Thoracic aorta (tissue), 2 donors: ENCODE measurements at regions not wholly inside any gene's neighbourhood (a gene's known extent, or its start where the extent isn't known, plus 50 kb on each side); places are given as distances from the start of the nearest gene placed in this dataset.

ENCODE experiments used
- ATAC-seq: fragments of 150-250 bp; one replicate; pipeline ENCODE4 v1.8.0; 2017; ENCODE audit warnings: low read depth; ENCODE audit not compliant: insufficient number of reproducible peaks, low FRiP score
- DNase-seq: peaks from one replicate; pipeline ENCODE4 v3.0.0-alpha.2; 2020; ENCODE audit warnings: low spot score
- H3K27ac ChIP-seq, 2 donors: fragments of 200-600 bp; sonication (generic); 1 replicate in 1 of 2; 2 replicates in 1 of 2; pipeline ENCODE4 v1.5.1; 2016; ENCODE audit warnings: mild to moderate bottlenecking in 2 of 2, moderate library complexity in 2 of 2
- H3K27me3 ChIP-seq: fragments of 200-600 bp; sonication (generic); replicated peaks from 2 replicates; pipeline ENCODE4 v1.6.0; 2016; ENCODE audit warnings: mild to moderate bottlenecking; ENCODE audit not compliant: insufficient read depth
- H3K36me3 ChIP-seq: fragments of 200-600 bp; sonication (generic); one replicate; pipeline ENCODE4 v1.5.1; 2016
- H3K4me1 ChIP-seq, 2 donors: fragments of 200-600 bp; sonication (generic); 1 replicate in 1 of 2; 2 replicates in 1 of 2; pipeline versions ENCODE4 v1.5.1 to v1.6.0; 2016; ENCODE audit warnings: low read depth in 2 of 2, mild to moderate bottlenecking in 1 of 2; ENCODE audit not compliant: control insufficient read depth in 1 of 2
- H3K4me3 ChIP-seq: fragments of 200-600 bp; sonication (generic); 2 replicates; pipeline ENCODE4 v1.5.1; 2016; ENCODE audit warnings: mild to moderate bottlenecking
- H3K9me3 ChIP-seq: fragments of 200-600 bp; sonication (generic); 2 replicates; pipeline ENCODE4 v1.5.1; 2016
- TF ChIP-seq, protein P1 (sequence below): fragments of 200-600 bp; sonication (generic); IDR thresholded peaks from one replicate; pipeline ENCODE4 v1.5.1; 2019; ENCODE audit warnings: antibody characterized with exemption

DNA sequence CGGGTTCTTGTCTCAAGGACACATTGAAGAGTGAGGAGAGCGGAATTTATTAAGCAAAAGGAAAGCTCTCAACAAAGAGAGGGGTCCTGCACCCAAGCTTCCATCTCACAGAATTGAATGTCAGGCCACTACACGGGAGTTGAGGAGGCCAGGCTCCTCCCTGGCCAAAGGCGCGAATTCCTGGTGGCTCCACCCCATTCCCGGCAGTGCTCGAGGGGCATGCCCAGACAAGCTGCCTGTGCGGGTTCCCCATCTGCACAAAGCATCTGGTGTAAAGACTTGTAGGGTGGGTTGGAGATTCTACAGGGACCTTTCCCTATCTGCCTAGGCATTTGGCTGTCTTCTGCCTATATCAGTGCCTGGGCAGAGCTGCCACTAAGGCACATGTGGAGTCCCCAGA is 648.5 kb upstream of the PKN2 start:
- Histone ChIP-seq H3K4me3 (no peak overlapping the region), H3K9me3 (peaks cover 9% of the 10 kb centered on the region), H3K27me3 (no peaks in the 10 kb centered on the region), H3K27ac (no peak overlapping the region), H3K36me3 (no peaks in the 10 kb centered on the region), H3K4me1 (no peaks in the 10 kb centered on the region)
- TF ChIP-seq, protein P1, sequence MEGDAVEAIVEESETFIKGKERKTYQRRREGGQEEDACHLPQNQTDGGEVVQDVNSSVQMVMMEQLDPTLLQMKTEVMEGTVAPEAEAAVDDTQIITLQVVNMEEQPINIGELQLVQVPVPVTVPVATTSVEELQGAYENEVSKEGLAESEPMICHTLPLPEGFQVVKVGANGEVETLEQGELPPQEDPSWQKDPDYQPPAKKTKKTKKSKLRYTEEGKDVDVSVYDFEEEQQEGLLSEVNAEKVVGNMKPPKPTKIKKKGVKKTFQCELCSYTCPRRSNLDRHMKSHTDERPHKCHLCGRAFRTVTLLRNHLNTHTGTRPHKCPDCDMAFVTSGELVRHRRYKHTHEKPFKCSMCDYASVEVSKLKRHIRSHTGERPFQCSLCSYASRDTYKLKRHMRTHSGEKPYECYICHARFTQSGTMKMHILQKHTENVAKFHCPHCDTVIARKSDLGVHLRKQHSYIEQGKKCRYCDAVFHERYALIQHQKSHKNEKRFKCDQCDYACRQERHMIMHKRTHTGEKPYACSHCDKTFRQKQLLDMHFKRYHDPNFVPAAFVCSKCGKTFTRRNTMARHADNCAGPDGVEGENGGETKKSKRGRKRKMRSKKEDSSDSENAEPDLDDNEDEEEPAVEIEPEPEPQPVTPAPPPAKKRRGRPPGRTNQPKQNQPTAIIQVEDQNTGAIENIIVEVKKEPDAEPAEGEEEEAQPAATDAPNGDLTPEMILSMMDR = no peak
- ATAC-seq (no peak), DNase-seq (no peak)

DNA sequence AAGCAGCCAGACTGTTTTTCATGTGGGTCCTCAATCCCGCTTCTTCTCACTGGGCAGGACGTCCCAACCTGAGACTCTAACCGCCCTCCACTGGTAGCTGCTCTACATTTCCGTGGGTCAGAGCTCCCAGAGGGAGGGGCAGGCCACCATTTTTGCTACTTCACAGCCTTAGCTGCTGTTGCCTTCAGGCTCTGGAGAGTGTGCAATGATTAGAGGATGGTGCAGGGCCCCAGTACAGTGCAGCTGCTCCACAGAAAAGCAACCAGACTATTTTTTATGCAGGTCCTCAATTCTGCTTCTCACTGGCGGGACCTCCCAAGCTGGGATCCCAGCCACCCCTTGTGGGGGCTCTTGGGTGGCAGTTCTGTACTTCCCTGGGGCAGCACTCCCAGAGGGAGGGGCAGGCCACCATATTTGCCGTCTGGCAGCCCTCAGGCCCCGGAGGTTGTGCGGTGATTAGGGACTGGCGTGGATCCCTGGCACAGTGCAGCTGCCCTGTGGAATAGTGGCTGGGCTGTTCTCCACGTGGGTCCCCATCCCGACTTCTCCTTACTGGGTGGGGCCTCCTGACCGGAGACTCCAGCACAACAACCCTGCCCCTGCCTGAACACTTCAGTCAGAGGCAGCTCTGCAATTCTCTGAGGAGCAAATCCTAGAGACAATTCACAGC is 647.6 kb upstream of the PKN2 start:
- DNase-seq = no peak
- no peaks in the 10 kb centered on the region for H3K4me1 ChIP-seq
- H3K9me3 ChIP-seq = peaks cover 9% of the 10 kb centered on the region
- TF ChIP-seq, protein P1 = no peak
- no peaks in the 10 kb centered on the region for H3K27me3 ChIP-seq
- no peak overlapping the region for H3K27ac ChIP-seq
- no peaks in the 10 kb centered on the region for H3K36me3 ChIP-seq
- ATAC-seq = no peak
- H3K4me3 ChIP-seq = no peak overlapping the region

DNA sequence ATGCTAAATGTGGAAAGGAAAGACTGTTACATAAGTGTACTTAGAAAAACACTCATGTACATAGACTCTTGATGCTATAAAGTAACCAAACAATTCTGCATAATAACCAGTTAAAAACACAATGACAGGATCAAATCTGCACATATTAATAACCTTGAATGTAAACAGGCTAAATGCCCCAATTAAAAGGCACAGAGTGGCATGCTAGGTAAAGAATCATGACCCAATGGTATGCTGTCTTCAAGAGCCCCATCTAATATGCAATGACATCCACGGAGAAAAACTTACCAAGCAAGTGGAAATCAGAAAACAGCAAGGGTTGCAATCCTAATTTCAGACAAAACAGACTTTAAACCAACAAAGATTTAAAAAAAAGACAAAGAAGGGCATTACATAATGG is 644.8 kb upstream of the PKN2 start:
- H3K27ac ChIP-seq = no peak overlapping the region
- no peaks in the 10 kb centered on the region for H3K36me3 ChIP-seq
- ATAC-seq = no peak
- no peak overlapping the region for H3K4me3 ChIP-seq
- H3K27me3 ChIP-seq = no peaks in the 10 kb centered on the region
- TF ChIP-seq, protein P1 = no peak
- no peaks in the 10 kb centered on the region for H3K4me1 ChIP-seq
- no peak for DNase-seq
- H3K9me3 ChIP-seq = peaks cover 9% of the 10 kb centered on the region

DNA sequence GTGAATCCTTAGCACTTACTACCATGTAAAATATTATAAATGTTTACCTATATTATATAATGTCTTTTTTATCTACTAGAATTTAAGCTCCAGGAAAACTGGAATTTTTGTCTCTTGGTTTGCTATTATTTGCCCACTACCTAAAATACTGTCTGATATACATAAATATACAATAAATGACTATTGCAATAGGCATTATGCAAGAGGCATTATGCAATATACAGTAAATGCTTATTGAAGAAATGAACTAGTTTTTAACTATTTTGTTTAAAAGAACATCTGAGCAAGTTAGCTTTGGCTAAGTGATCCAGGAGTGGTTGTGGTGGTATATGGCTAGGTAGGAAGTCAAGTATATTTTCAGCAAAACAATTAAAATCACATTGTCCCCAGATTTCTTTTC is 640.2 kb upstream of the PKN2 start:
- H3K9me3 ChIP-seq = peaks cover 8% of the 10 kb centered on the region
- H3K4me1 ChIP-seq = no peaks in the 10 kb centered on the region
- no peak for ATAC-seq
- no peaks in the 10 kb centered on the region for H3K36me3 ChIP-seq
- no peak overlapping the region for H3K27ac ChIP-seq
- H3K4me3 ChIP-seq = no peak overlapping the region
- DNase-seq = no peak
- TF ChIP-seq, protein P1 = no peak
- no peaks in the 10 kb centered on the region for H3K27me3 ChIP-seq

DNA sequence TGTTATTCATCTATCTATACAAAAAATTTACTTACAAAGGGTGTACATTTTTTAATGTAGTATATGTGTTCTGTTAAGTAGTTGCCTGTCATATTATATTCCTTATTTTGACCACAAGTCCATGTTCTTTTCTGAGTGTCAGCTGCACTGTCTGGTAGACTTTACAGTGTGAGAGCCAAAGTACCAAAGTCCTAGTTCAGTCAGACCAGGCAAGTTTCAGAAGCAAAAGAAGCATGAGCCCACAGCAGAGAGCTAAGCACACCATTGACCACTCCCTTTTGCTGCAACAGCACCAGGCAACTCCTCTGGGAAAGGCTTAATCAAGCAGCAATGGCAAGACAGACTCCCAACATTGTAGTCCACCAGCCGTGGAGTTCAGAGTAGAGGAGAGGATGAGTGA is 631.9 kb upstream of the PKN2 start:
- no peaks in the 10 kb centered on the region for H3K9me3 ChIP-seq
- no peaks in the 10 kb centered on the region for H3K36me3 ChIP-seq
- H3K27me3 ChIP-seq = no peaks in the 10 kb centered on the region
- no peak overlapping the region for H3K4me3 ChIP-seq
- TF ChIP-seq, protein P1 = no peak
- no peak overlapping the region for H3K27ac ChIP-seq
- H3K4me1 ChIP-seq = peaks cover 0 to 7% of the 10 kb centered on the region in 2 donors
- DNase-seq = no peak
- ATAC-seq = no peak
